Prostate gland (tissue), 2 donors: ENCODE measurements at regions not wholly inside any gene's neighbourhood (a gene's known extent, or its start where the extent isn't known, plus 50 kb on each side); places are given as distances from the start of the nearest gene placed in this dataset.

Source experiments
- DNase-seq: peaks from one replicate; pipeline ENCODE4 v3.0.0-alpha.2; 2019; ENCODE audit warnings: low spot score
- H3K27ac ChIP-seq, 2 donors: fragments of 200-600 bp; sonication (generic); 2 replicates each; pipeline ENCODE4 v1.5.1; 2017 to 2019
- H3K27me3 ChIP-seq: fragments of 200-600 bp; sonication (generic); replicated peaks from 2 replicates; pipeline ENCODE4 v1.5.1; 2019; ENCODE audit not compliant: insufficient read depth
- H3K36me3 ChIP-seq, 2 donors: fragments of 200-600 bp; sonication (generic); 1 replicate in 1 of 2; 2 replicates in 1 of 2; pipeline versions ENCODE4 v1.5.1 to v1.8.1; 2017 to 2019
- H3K4me1 ChIP-seq: fragments of 200-600 bp; sonication (generic); replicated peaks from 2 replicates; pipeline ENCODE4 v1.5.1; 2019
- H3K4me3 ChIP-seq, 2 donors: fragments of 200-600 bp; sonication (generic); 2 replicates each; pipeline ENCODE4 v1.5.1; 2017 to 2019
- H3K9me3 ChIP-seq: fragments of 200-600 bp; sonication (generic); 2 replicates; pipeline ENCODE4 v1.5.1; 2017
- POLR2A ChIP-seq: fragments of 450-650 bp; IDR thresholded peaks from one replicate; pipeline ENCODE4 v1.6.1; 2016; ENCODE audit warnings: antibody characterized with exemption, mild to moderate bottlenecking
- POLR2AphosphoS5 ChIP-seq: sonication (generic); formaldehyde crosslinking; IDR thresholded peaks from one replicate; pipeline ENCODE4 v1.6.1; 2017; ENCODE audit warnings: antibody characterized with exemption
- WGBS: methylation state at CpG from one replicate; pipeline ENCODE4 v1.1.5; 2018; 5-methylcytosine and 5-hydroxymethylcytosine counted together
- intact Hi-C: fragments of 100-400 bp; cut with DNase I; formaldehyde crosslinking; loops from one replicate; pipeline ENCODE4 v1.14.2; 2022
- TF ChIP-seq, protein P1 (sequence below), 4 experiments: fragments of 200-600 bp in 2 of 4; fragments of 450-650 bp in 2 of 4; sonication (generic) in 2 of 4; IDR thresholded peaks; 1 replicate in 3 of 4; 2 replicates in 1 of 4; pipeline ENCODE4 v1.5.1; 2016 to 2019; ENCODE audit warnings: antibody characterized with exemption in 4 of 4, mild to moderate bottlenecking in 2 of 4, moderate library complexity in 2 of 4

DNA sequence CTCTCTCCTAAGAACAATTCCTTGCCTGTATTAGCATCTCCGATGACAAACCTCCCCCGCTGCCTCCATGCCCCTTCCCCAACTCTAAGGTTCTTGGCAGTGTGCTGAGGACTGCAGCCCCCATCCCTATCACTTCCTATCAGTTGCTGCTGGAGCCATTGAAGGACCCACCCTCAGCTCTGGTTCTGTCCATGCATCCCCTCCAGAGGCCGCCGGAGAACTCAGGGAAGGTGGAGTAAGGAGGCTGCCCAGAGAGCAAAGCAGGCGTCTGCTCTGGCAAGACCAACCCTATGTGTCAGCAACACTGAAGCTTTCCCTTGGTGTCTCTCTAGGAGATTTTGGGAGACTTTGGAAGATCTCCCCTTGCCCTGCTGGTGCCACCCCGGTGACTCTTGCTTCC, 1139.5 kb downstream of the TBC1D22A start:
- WGBS, result 86% methylated on average over 6 of the region's 6 CpGs
- Histone ChIP-seq H3K27me3 (no peaks in the 10 kb centered on the region), H3K36me3 (no peaks in the 10 kb centered on the region), H3K4me3 (no peak overlapping the region), H3K4me1 (no peaks in the 10 kb centered on the region), H3K27ac (no peak overlapping the region), H3K9me3 (no peaks in the 10 kb centered on the region)
- intact Hi-C loops, result no loop called here
- no peak for DNase-seq
- TF ChIP-seq POLR2A, result no peak
- TF ChIP-seq, protein P1, sequence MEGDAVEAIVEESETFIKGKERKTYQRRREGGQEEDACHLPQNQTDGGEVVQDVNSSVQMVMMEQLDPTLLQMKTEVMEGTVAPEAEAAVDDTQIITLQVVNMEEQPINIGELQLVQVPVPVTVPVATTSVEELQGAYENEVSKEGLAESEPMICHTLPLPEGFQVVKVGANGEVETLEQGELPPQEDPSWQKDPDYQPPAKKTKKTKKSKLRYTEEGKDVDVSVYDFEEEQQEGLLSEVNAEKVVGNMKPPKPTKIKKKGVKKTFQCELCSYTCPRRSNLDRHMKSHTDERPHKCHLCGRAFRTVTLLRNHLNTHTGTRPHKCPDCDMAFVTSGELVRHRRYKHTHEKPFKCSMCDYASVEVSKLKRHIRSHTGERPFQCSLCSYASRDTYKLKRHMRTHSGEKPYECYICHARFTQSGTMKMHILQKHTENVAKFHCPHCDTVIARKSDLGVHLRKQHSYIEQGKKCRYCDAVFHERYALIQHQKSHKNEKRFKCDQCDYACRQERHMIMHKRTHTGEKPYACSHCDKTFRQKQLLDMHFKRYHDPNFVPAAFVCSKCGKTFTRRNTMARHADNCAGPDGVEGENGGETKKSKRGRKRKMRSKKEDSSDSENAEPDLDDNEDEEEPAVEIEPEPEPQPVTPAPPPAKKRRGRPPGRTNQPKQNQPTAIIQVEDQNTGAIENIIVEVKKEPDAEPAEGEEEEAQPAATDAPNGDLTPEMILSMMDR (IDR thresholded peaks at IDR 0.05), result no peak
- no peak for TF ChIP-seq POLR2AphosphoS5

DNA sequence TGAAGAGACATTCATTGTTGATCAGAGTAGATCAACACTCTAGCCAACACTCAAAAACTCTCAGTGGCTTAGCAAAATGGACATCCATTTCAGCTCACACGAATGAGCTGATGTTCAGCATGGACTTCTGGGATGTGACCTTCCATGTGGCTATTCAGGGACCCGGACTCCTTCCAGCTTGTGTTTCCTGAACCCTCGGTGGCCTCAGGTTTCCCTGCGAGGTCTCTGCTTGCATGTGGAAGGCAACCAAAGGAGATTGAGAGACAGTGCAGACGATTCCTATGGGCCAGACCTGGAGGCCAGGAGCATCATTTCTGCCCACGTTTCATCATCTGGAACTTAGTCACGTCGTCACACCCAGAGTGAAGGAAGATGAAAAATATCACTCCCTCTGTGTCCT, 1137.4 kb downstream of the TBC1D22A start:
- H3K4me3 ChIP-seq, result no peak overlapping the region
- H3K9me3 ChIP-seq, result no peaks in the 10 kb centered on the region
- H3K27ac ChIP-seq, result no peak overlapping the region
- intact Hi-C loops, result no loop called here
- H3K36me3 ChIP-seq, result no peaks in the 10 kb centered on the region
- TF ChIP-seq, protein P1 (IDR thresholded peaks at IDR 0.05), result no peak
- TF ChIP-seq POLR2AphosphoS5 (no peak), POLR2A (no peak)
- no peak for DNase-seq
- H3K4me1 ChIP-seq, result no peaks in the 10 kb centered on the region
- 91% methylated on average over 8 of the region's 8 CpGs for WGBS
- no peaks in the 10 kb centered on the region for H3K27me3 ChIP-seq

DNA sequence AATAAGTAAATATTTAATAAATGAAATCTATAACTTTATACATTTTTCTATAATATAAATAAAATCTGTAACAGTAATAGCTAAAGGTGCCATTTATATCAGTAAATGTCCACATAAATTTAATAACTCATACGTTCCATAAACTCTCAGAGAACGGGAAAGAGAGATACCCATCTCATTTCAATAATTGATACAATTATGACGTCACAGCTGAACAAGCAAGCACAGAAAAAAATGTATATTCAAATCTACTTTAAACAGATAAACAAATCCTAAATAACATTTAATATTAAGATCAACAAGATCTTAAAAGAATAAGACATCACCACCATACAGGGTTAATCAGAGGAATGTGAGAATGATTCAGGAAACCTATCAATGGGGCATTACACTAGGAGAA, 1136.5 kb downstream of the TBC1D22A start:
- DNase-seq, result no peak
- Histone ChIP-seq H3K4me3 (no peak overlapping the region), H3K36me3 (no peaks in the 10 kb centered on the region), H3K27me3 (no peaks in the 10 kb centered on the region), H3K4me1 (no peaks in the 10 kb centered on the region), H3K9me3 (no peaks in the 10 kb centered on the region), H3K27ac (no peak overlapping the region)
- 55% methylated on average over 3 of the region's 3 CpGs for WGBS
- intact Hi-C loops, result no loop called here
- no peak for TF ChIP-seq POLR2A
- TF ChIP-seq, protein P1 (IDR thresholded peaks at IDR 0.05), result no peak
- TF ChIP-seq POLR2AphosphoS5, result no peak

DNA sequence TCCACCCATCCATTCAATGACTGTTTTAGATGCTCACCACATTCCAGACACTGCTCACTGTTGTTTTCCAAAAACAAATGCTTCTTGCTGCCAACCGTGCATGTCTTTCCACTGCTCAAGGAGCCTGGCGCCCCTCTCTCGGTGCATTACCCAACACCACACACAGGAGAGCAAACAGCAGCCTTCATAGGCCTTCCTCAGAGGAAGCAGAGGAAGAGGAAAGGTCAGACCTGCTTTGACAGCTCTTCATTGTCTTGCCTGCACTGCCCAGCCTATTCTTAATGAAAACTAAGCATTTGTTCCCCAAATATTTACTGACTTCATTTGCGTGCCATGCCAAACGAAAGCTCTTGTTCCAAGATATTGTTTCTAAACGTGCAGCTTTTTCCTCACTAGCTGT, 1129.2 kb downstream of the TBC1D22A start:
- Histone ChIP-seq H3K27ac (no peak overlapping the region), H3K36me3 (no peaks in the 10 kb centered on the region), H3K4me3 (no peak overlapping the region), H3K27me3 (no peaks in the 10 kb centered on the region), H3K4me1 (no peaks in the 10 kb centered on the region), H3K9me3 (no peaks in the 10 kb centered on the region)
- no peak for DNase-seq
- intact Hi-C loops, result no loop called here
- 35% methylated on average over 6 of the region's 6 CpGs for WGBS
- TF ChIP-seq POLR2AphosphoS5 (no peak), POLR2A (no peak)
- TF ChIP-seq, protein P1 (IDR thresholded peaks at IDR 0.05), result no peak

DNA sequence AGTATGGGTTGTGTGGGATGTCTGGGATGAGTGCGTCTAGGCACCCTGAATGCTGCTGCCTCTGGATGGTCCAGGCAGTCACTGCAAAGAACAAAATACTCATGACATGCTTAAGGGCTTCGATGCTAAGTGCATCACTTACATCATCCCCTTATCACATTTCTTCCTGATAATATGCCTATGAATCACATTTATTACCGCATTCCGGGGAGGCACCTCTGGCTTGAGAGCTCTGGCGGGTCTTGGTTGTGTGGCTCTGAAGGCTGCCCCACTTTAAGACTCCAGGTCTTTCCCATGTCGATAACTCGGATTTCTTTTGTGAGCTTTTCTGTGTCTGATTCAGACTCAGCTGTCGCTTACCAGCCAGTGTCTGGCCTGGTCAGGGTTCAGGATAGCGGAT, 1126.4 kb downstream of the TBC1D22A start:
- H3K27ac ChIP-seq, result no peak overlapping the region
- no peaks in the 10 kb centered on the region for H3K36me3 ChIP-seq
- DNase-seq, result no peak
- intact Hi-C loops, result no loop called here
- TF ChIP-seq, protein P1 (IDR thresholded peaks at IDR 0.05), result no peak
- TF ChIP-seq POLR2A (no peak), POLR2AphosphoS5 (no peak)
- no peaks in the 10 kb centered on the region for H3K27me3 ChIP-seq
- H3K4me1 ChIP-seq, result no peaks in the 10 kb centered on the region
- no peaks in the 10 kb centered on the region for H3K9me3 ChIP-seq
- WGBS, result 91% methylated on average over 9 of the region's 9 CpGs
- H3K4me3 ChIP-seq, result no peak overlapping the region
